ENCODE measurements at regions not wholly inside any gene's neighbourhood (a gene's known extent, or its start where the extent isn't known, plus 50 kb on each side); places are given as distances from the start of the nearest gene placed in this dataset.
A peak's percentile ranks its signal among the peaks of the same experiment; 100 is the strongest.

GRCh38 chr2:17228461-17228860 is 289.8 kb downstream of the RAD51AP2 start:
- Histone ChIP-seq H3K4me3 (ENCODE audit: low read length in 3 of 3) (no peak overlapping the region), H3K4me1 (ENCODE audit: control insufficient read depth in 2 of 3, insufficient read depth in 2 of 3, low read depth in 1 of 3, low read length in 3 of 3) (no peaks in the 10 kb centered on the region), H3K9me3 (ENCODE audit: control insufficient read depth in 2 of 3, insufficient read depth in 1 of 3, low read length in 3 of 3) (no peaks in the 10 kb centered on the region), H3K27ac (ENCODE audit: low read depth in 2 of 2, low read length in 2 of 2) (no peak overlapping the region), H3K36me3 (ENCODE audit: control insufficient read depth in 2 of 3, insufficient read depth in 3 of 3, low read length in 3 of 3) (no peaks in the 10 kb centered on the region), H3K9ac (ENCODE audit: low read length in 3 of 3) (no peak overlapping the region), H3K27me3 (ENCODE audit: control insufficient read depth, insufficient read depth, low read length) (no peaks in the 10 kb centered on the region)
- DNase-seq, result no peak
- FAIRE-seq, result no peak
- TF ChIP-seq CTCF (IDR thresholded peaks at IDR 0.05; ENCODE audit: borderline replicate concordance, extremely low read depth, insufficient read depth), result no peak
- intact Hi-C loops (cut with DNase I), result no loop called here

DNA sequence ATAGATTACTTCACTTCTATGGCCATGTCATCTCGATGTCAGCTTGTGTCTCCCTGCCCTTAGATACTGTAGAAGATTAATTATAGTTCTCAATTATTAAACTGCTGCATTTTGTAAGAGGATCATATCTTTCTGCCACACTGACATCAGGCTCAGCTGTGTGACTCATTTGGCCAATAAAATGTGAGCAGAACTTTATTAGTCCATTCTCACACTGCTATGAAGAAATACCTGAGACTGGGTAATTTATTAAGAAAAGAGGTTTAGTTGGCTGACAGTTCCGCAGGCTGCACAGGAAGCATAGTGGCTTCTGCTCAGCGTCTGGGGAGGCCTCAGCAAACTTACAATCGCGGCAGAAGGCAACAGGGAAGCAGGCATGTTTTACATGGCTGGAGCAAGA is 290.4 kb downstream of the RAD51AP2 start:
- H3K36me3 ChIP-seq (ENCODE audit: control insufficient read depth in 2 of 3, insufficient read depth in 3 of 3, low read length in 3 of 3), result no peaks in the 10 kb centered on the region
- no peaks in the 10 kb centered on the region for H3K4me1 ChIP-seq (ENCODE audit: control insufficient read depth in 2 of 3, insufficient read depth in 2 of 3, low read depth in 1 of 3, low read length in 3 of 3)
- H3K9me3 ChIP-seq (ENCODE audit: control insufficient read depth in 2 of 3, insufficient read depth in 1 of 3, low read length in 3 of 3), result no peaks in the 10 kb centered on the region
- no peak overlapping the region for H3K4me3 ChIP-seq (ENCODE audit: low read length in 3 of 3)
- no peak for TF ChIP-seq CTCF (IDR thresholded peaks at IDR 0.05; ENCODE audit: borderline replicate concordance, extremely low read depth, insufficient read depth)
- H3K27ac ChIP-seq (ENCODE audit: low read depth in 2 of 2, low read length in 2 of 2), result no peak overlapping the region
- no peak overlapping the region for H3K9ac ChIP-seq (ENCODE audit: low read length in 3 of 3)
- FAIRE-seq (no peak), DNase-seq (no peak)
- intact Hi-C loops (cut with DNase I), result no loop called here
- no peaks in the 10 kb centered on the region for H3K27me3 ChIP-seq (ENCODE audit: control insufficient read depth, insufficient read depth, low read length)

DNA sequence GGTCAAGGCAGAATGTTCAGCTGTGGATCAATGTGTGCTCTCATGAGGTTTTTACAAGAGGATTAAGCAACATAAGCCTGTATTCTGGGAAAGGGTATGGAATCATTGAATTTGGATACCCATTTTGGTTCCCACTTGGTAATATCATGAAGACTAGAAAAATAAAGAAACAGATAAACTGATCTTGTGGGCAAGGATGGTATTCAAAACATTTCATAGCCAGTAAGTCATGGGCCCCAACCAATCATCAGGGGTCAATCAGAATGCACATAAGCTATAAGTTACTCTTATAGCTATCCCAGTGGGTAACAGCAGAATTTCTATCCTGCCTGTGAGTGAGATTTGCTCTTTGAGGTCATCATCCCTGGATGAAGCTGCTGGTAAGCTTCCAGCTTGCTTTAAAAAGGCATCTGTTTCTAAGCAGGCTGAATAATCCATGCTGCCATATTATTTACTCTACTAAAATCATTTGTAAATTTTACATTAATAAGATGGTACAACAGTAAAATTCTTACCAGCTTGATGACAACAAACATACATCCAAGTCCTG is 291.2 kb downstream of the RAD51AP2 start:
- FAIRE-seq (no peak), DNase-seq (no peak)
- Histone ChIP-seq H3K36me3 (ENCODE audit: control insufficient read depth in 2 of 3, insufficient read depth in 3 of 3, low read length in 3 of 3) (no peaks in the 10 kb centered on the region), H3K27me3 (ENCODE audit: control insufficient read depth, insufficient read depth, low read length) (no peaks in the 10 kb centered on the region), H3K9me3 (ENCODE audit: control insufficient read depth in 2 of 3, insufficient read depth in 1 of 3, low read length in 3 of 3) (no peaks in the 10 kb centered on the region), H3K4me3 (ENCODE audit: low read length in 3 of 3) (no peak overlapping the region), H3K9ac (ENCODE audit: low read length in 3 of 3) (no peak overlapping the region), H3K4me1 (ENCODE audit: control insufficient read depth in 2 of 3, insufficient read depth in 2 of 3, low read depth in 1 of 3, low read length in 3 of 3) (no peaks in the 10 kb centered on the region), H3K27ac (ENCODE audit: low read depth in 2 of 2, low read length in 2 of 2) (no peak overlapping the region)
- intact Hi-C loops (cut with DNase I), result no loop called here
- no peak for TF ChIP-seq CTCF (IDR thresholded peaks at IDR 0.05; ENCODE audit: borderline replicate concordance, extremely low read depth, insufficient read depth)

DNA sequence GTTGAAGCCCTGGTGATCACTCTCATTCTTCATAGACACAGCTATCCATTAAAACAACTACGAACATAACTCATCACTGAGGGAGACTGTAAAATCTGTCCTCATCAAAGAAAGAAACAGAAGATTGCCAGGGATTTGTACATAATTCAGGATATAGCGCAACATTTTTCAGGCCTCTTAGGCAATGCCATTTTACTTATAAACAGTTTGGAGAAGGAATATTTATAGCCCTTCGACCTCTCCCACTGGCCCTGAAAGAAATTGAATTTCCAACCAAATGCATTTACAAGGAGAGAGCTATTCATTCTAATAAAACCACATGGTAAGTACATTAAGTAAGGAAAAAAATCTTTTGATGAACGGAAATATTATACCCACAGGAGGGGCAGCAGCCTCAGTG is 295.0 kb downstream of the RAD51AP2 start:
- DNase-seq, result peak in 2 of 5 donors; percentile 23 to 41
- Histone ChIP-seq H3K4me3 (ENCODE audit: low read length in 3 of 3) (no peak overlapping the region), H3K9ac (ENCODE audit: low read length in 3 of 3) (no peak overlapping the region), H3K27ac (ENCODE audit: low read depth in 2 of 2, low read length in 2 of 2) (no peak overlapping the region), H3K4me1 (ENCODE audit: control insufficient read depth in 2 of 3, insufficient read depth in 2 of 3, low read depth in 1 of 3, low read length in 3 of 3) (no peaks in the 10 kb centered on the region), H3K27me3 (ENCODE audit: control insufficient read depth, insufficient read depth, low read length) (no peaks in the 10 kb centered on the region), H3K36me3 (ENCODE audit: control insufficient read depth in 2 of 3, insufficient read depth in 3 of 3, low read length in 3 of 3) (no peaks in the 10 kb centered on the region), H3K9me3 (ENCODE audit: control insufficient read depth in 2 of 3, insufficient read depth in 1 of 3, low read length in 3 of 3) (no peaks in the 10 kb centered on the region)
- intact Hi-C loops (cut with DNase I), result no loop called here
- FAIRE-seq, result no peak
- TF ChIP-seq CTCF (IDR thresholded peaks at IDR 0.05; ENCODE audit: borderline replicate concordance, extremely low read depth, insufficient read depth), result no peak
